B cell (primary cell): ENCODE measurements at regions not wholly inside any gene's neighbourhood (a gene's known extent, or its start where the extent isn't known, plus 50 kb on each side); places are given as distances from the start of the nearest gene placed in this dataset.
"Not testable (repeated sequence)": the region's sequence is repeated elsewhere in the genome, so short reads cannot be mapped to it uniquely, and the experiment has no call there.

Source experiments
- ATAC-seq: fragments of 200-7000 bp; cut with Tn5 transposase; one replicate; pipeline ENCODE4 v1.10.0; 2021; ENCODE audit warnings: low read depth, mild to moderate bottlenecking, moderate number of reproducible peaks, moderate library complexity
- CTCF ChIA-PET: fragments of 350-600 bp; sonication (Branson Sonifier 250); formaldehyde crosslinking; loops from one replicate; lab custom pipeline; 2021; ENCODE audit warnings: antibody characterized with exemption, inconsistent platforms; lab: Charles Lee
- POLR2A ChIA-PET: fragments of 350-600 bp; sonication (Branson Sonifier 250); formaldehyde crosslinking; loops from one replicate; lab custom pipeline; 2021; ENCODE audit warnings: antibody characterized with exemption; lab: Charles Lee
- DNase-seq: peaks from one replicate; pipeline ENCODE4 v3.0.0; 2013
- H2AFZ ChIP-seq: 2 replicates; pipeline ENCODE4 v1.6.1; 2012; ENCODE audit warnings: mild to moderate bottlenecking, low read depth, low read length; ENCODE audit not compliant: insufficient read depth, poor library complexity, severe bottlenecking
- H3K27ac ChIP-seq, 2 donors: 1 replicate in 1 of 2; 2 replicates in 1 of 2; pipeline ENCODE4 v1.5.1; 2012 to 2013; ENCODE audit warnings: low read length in 2 of 2, mild to moderate bottlenecking in 2 of 2, moderate library complexity in 1 of 2
- H3K27me3 ChIP-seq, 4 experiments: fragments of 200-600 bp in 1 of 4; sonication (generic) in 1 of 4; replicated peaks in 1 of 4; 1 replicate in 2 of 4; 2 replicates in 2 of 4; pipeline versions ENCODE4 v1.6.1 to v1.7.0; 2013 to 2016; ENCODE audit warnings: low read length in 3 of 4, mild to moderate bottlenecking in 2 of 4, mixed read lengths in 1 of 4, moderate library complexity in 1 of 4; ENCODE audit not compliant: insufficient read depth in 4 of 4, control insufficient read depth in 3 of 4; ENCODE audit errors: control extremely low read depth in 1 of 4
- H3K36me3 ChIP-seq, 2 experiments: replicated peaks in 1 of 2; 1 replicate in 1 of 2; 2 replicates in 1 of 2; pipeline versions ENCODE4 v1.6.1 to v1.7.1; 2013; ENCODE audit warnings: low read length in 1 of 2; ENCODE audit not compliant: insufficient read depth in 2 of 2, control insufficient read depth in 1 of 2; ENCODE audit errors: control extremely low read depth in 1 of 2, extremely low read depth in 1 of 2
- H3K4me1 ChIP-seq, 2 donors: fragments of 200-600 bp in 1 of 2; sonication (generic) in 1 of 2; 1 replicate in 1 of 2; 2 replicates in 1 of 2; pipeline versions ENCODE4 v1.5.1 to v1.6.1; 2013 to 2017; ENCODE audit warnings: low read length in 2 of 2; ENCODE audit not compliant: control insufficient read depth in 2 of 2, insufficient read depth in 2 of 2
- H3K4me2 ChIP-seq: replicated peaks from 2 replicates; pipeline ENCODE3; 2012; ENCODE audit warnings: mild to moderate bottlenecking, low read depth, low read length; ENCODE audit not compliant: poor library complexity, severe bottlenecking
- H3K4me3 ChIP-seq, 5 experiments: fragments of 200-600 bp in 1 of 5; sonication (generic) in 1 of 5; 1 replicate in 3 of 5; 2 replicates in 2 of 5; pipeline versions ENCODE4 v1.5.1 to v1.7.0; 2011 to 2016; ENCODE audit warnings: low read length in 4 of 5, mild to moderate bottlenecking in 4 of 5, low read depth in 2 of 5, control low read depth in 1 of 5, moderate library complexity in 1 of 5; ENCODE audit not compliant: insufficient read depth in 1 of 5; ENCODE audit errors: control extremely low read depth in 1 of 5, extremely low read depth in 1 of 5
- H3K79me2 ChIP-seq: fragments of 200-600 bp; sonication (generic); one replicate; pipeline ENCODE4 v1.6.0; 2016; ENCODE audit warnings: low read length; ENCODE audit not compliant: control insufficient read depth, insufficient read depth
- H3K9ac ChIP-seq: fragments of 200-600 bp; sonication (generic); 2 replicates; pipeline ENCODE4 v1.6.1; 2017; ENCODE audit warnings: mild to moderate bottlenecking, low read length, moderate library complexity
- H3K9me3 ChIP-seq, 3 donors: one replicate each; pipeline versions ENCODE4 v1.6.1 to v1.7.1; 2013; ENCODE audit warnings: low read length in 2 of 3; ENCODE audit not compliant: control insufficient read depth in 2 of 3, insufficient read depth in 1 of 3; ENCODE audit errors: control extremely low read depth in 1 of 3
- H4K20me1 ChIP-seq: 2 replicates; pipeline ENCODE4 v1.6.0; 2012; ENCODE audit warnings: mild to moderate bottlenecking, low read length; ENCODE audit not compliant: insufficient read depth, control insufficient read depth, poor library complexity, severe bottlenecking
- H3K27ac Mint-ChIP-seq: one replicate; pipeline ENCODE4 v1.8.0; 2021; ENCODE audit warnings: mixed read lengths
- H3K27me3 Mint-ChIP-seq: one replicate; pipeline ENCODE4 v1.8.0; 2021; ENCODE audit warnings: mixed read lengths
- H3K4me1 Mint-ChIP-seq: one replicate; pipeline ENCODE4 v1.8.0; 2021; ENCODE audit warnings: mixed read lengths
- H3K4me3 Mint-ChIP-seq: one replicate; pipeline ENCODE4 v1.8.0; 2021; ENCODE audit warnings: mixed read lengths
- H3K9me3 Mint-ChIP-seq: one replicate; pipeline ENCODE4 v1.8.0; 2022; ENCODE audit warnings: mixed read lengths; ENCODE audit not compliant: insufficient read depth
- CTCF ChIP-seq: fragments of 200-600 bp; IDR thresholded peaks from one replicate; pipeline ENCODE4 v1.8.0; 2022; ENCODE audit warnings: antibody characterized with exemption, mild to moderate bottlenecking
- EZH2 ChIP-seq: IDR thresholded peaks from 2 replicates; pipeline ENCODE4 v1.6.1; 2012; ENCODE audit warnings: borderline replicate concordance, low read depth, mild to moderate bottlenecking, moderate library complexity, low read length; ENCODE audit not compliant: insufficient read depth, poor library complexity, severe bottlenecking
- WGBS: methylation state at CpG from one replicate; pipeline ENCODE4 v1.1.5; 2013; ENCODE audit warnings: missing lambda C conversion rate; ENCODE audit not compliant: insufficient coverage; 5-methylcytosine and 5-hydroxymethylcytosine counted together
- intact Hi-C: fragments of 100-400 bp; cut with micrococcal nuclease; formaldehyde crosslinking; loops from one replicate; pipeline ENCODE4 v1.10.0; 2022

GRCh38 chrX:11010476-11010875 is 100.7 kb upstream of the HCCS start:
- Histone ChIP-seq H3K4me2 (no peak overlapping the region), H3K27me3 (no peaks in the 10 kb centered on the region), H3K27ac (no peak overlapping the region), H3K9ac (no peak overlapping the region), H3K79me2 (no peaks in the 10 kb centered on the region), H4K20me1 (no peaks in the 10 kb centered on the region), H3K4me1 (no peaks in the 10 kb centered on the region), H2AFZ (no peak overlapping the region), H3K9me3 (no peaks in the 10 kb centered on the region), H3K36me3 (no peaks in the 10 kb centered on the region), H3K4me3 (no peak overlapping the region)
- no peak for TF ChIP-seq CTCF
- no peak for TF ChIP-seq EZH2
- no peaks in the 10 kb centered on the region for H3K9me3 Mint-ChIP-seq
- ChIA-PET CTCF (no interaction called here), POLR2A (no interaction called here)
- H3K4me1 Mint-ChIP-seq, result no peaks in the 10 kb centered on the region
- no peak for DNase-seq
- no peak for ATAC-seq
- H3K27me3 Mint-ChIP-seq, result no peaks in the 10 kb centered on the region
- intact Hi-C loops, result no loop called here
- H3K4me3 Mint-ChIP-seq, result no peak overlapping the region
- WGBS, result no CpG with 5 or more reads among the region's 1 CpG
- H3K27ac Mint-ChIP-seq, result no peak overlapping the region

- Histone ChIP-seq H3K9me3 (no peaks in the 10 kb centered on the region), H3K4me1 (no peaks in the 10 kb centered on the region), H3K36me3 (no peaks in the 10 kb centered on the region), H3K27ac (no peak overlapping the region), H3K79me2 (no peaks in the 10 kb centered on the region), H3K4me2 (no peak overlapping the region), H3K4me3 (no peak overlapping the region), H3K27me3 (no peaks in the 10 kb centered on the region), H4K20me1 (no peaks in the 10 kb centered on the region), H2AFZ (no peak overlapping the region), H3K9ac (no peak overlapping the region)
- DNase-seq, result no peak
- no peak overlapping the region for H3K4me3 Mint-ChIP-seq
- TF ChIP-seq CTCF, result no peak
- no peak for TF ChIP-seq EZH2
- H3K9me3 Mint-ChIP-seq, result no peaks in the 10 kb centered on the region
- intact Hi-C loops, result no loop called here
- H3K4me1 Mint-ChIP-seq, result no peaks in the 10 kb centered on the region
- no peak overlapping the region for H3K27ac Mint-ChIP-seq
- H3K27me3 Mint-ChIP-seq, result no peaks in the 10 kb centered on the region
- ChIA-PET CTCF (no interaction called here), POLR2A (no interaction called here)
- WGBS, result no CpG with 5 or more reads among the region's 1 CpG
- ATAC-seq, result no peak
These were observed 94.4 kb upstream of the HCCS start for GRCh38 chrX:11016728-11017127.

- H3K4me1 ChIP-seq, H4K20me1 ChIP-seq, H3K27ac ChIP-seq, intact Hi-C loops, H3K9me3 Mint-ChIP-seq, H3K27me3 Mint-ChIP-seq, H3K27me3 ChIP-seq, H3K36me3 ChIP-seq, H3K4me1 Mint-ChIP-seq, H3K27ac Mint-ChIP-seq, ATAC-seq, H3K9me3 ChIP-seq, H3K4me2 ChIP-seq, H3K4me3 ChIP-seq, DNase-seq, H3K79me2 ChIP-seq, H2AFZ ChIP-seq, H3K4me3 Mint-ChIP-seq, CTCF ChIA-PET, POLR2A ChIA-PET, H3K9ac ChIP-seq: not testable (repeated sequence)
These were observed 88.5 kb upstream of the HCCS start for GRCh38 chrX:11022588-11022987.
